ENCODE measurements at regions not wholly inside any gene's neighbourhood (a gene's known extent, or its start where the extent isn't known, plus 50 kb on each side); places are given as distances from the start of the nearest gene placed in this dataset.
A peak's percentile ranks its signal among the peaks of the same experiment; 100 is the strongest.
"Not testable (repeated sequence)": the region's sequence is repeated elsewhere in the genome, so short reads cannot be mapped to it uniquely, and the experiment has no call there.

DNA sequence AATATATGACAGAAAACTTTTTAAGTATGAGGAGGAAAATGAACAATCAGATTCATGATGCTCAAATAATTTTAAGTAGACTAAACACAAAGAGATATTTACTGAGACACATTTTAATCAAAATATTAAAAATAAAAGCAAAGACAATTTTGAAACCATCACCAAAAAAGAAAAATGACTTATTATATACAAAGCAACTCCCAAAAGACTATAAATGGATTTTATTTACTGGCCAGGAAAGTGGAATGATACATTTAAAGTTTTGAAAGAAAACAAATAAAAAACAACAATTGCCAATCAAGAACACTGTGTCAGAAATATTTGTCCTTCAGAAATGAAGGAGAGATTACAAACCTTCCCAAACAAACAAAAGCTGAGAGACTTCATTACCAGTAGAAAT is 968.5 kb upstream of the CELF4 start:
- H3K9me3 ChIP-seq (ENCODE audit: control insufficient read depth, insufficient read depth, low read length): no peaks in the 10 kb centered on the region
- H3K27ac ChIP-seq (ENCODE audit: low read depth, low read length): no peak overlapping the region
- DNase-seq (ENCODE audit: low read depth in 4 of 6, low spot score in 6 of 6): no peak
- H3K4me1 ChIP-seq (ENCODE audit: control insufficient read depth, insufficient read depth, low read length): no peaks in the 10 kb centered on the region
- no peaks in the 10 kb centered on the region for H3K36me3 ChIP-seq (ENCODE audit: control insufficient read depth, insufficient read depth, low read length)
- H3K27me3 ChIP-seq (ENCODE audit: control insufficient read depth, insufficient read depth, low read length): no peaks in the 10 kb centered on the region
- H3K4me3 ChIP-seq (ENCODE audit: low read depth, low read length): no peak overlapping the region

GRCh38 chr18:38526922-38527321 is 961.3 kb upstream of the CELF4 start:
- no peaks in the 10 kb centered on the region for H3K27me3 ChIP-seq (ENCODE audit: control insufficient read depth, insufficient read depth, low read length)
- H3K9me3 ChIP-seq (ENCODE audit: control insufficient read depth, insufficient read depth, low read length): no peaks in the 10 kb centered on the region
- H3K4me1 ChIP-seq (ENCODE audit: control insufficient read depth, insufficient read depth, low read length): no peaks in the 10 kb centered on the region
- H3K36me3 ChIP-seq (ENCODE audit: control insufficient read depth, insufficient read depth, low read length): no peaks in the 10 kb centered on the region
- no peak overlapping the region for H3K4me3 ChIP-seq (ENCODE audit: low read depth, low read length)
- DNase-seq (ENCODE audit: low read depth in 4 of 6, low spot score in 6 of 6): no peak
- H3K27ac ChIP-seq (ENCODE audit: low read depth, low read length): no peak overlapping the region

- no peak overlapping the region for H3K4me3 ChIP-seq (ENCODE audit: low read depth, low read length)
- DNase-seq (ENCODE audit: low read depth in 4 of 6, low spot score in 6 of 6): no peak
- H3K9me3 ChIP-seq (ENCODE audit: control insufficient read depth, insufficient read depth, low read length): no peaks in the 10 kb centered on the region
- no peak overlapping the region for H3K27ac ChIP-seq (ENCODE audit: low read depth, low read length)
- 92% methylated on average over 3 of the region's 5 CpGs for WGBS (ENCODE audit: insufficient coverage)
- no peaks in the 10 kb centered on the region for H3K36me3 ChIP-seq (ENCODE audit: control insufficient read depth, insufficient read depth, low read length)
- no peaks in the 10 kb centered on the region for H3K27me3 ChIP-seq (ENCODE audit: control insufficient read depth, insufficient read depth, low read length)
- no peaks in the 10 kb centered on the region for H3K4me1 ChIP-seq (ENCODE audit: control insufficient read depth, insufficient read depth, low read length)
Observed at GRCh38 chr18:38525039-38525438, 959.4 kb upstream of the CELF4 start.

DNA sequence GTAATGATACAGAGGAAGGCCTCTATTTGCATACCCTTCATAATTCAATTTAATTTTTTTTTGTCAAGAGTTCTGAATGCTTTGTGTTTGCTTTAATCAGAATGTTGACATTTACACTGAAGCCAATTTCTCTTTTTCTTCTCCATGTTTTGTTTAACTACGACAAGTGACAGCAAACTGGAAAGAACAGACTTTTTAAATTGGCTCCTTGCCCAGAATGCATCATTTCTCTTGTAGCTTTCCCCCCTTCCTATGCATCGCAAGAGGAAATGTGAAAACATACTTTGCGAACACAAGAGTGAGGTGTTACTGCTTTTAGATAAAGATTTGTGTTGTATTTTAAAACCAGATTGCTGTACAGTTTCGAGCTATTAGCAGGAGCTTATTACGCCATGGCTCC is 955.2 kb upstream of the CELF4 start:
- H3K4me1 ChIP-seq (ENCODE audit: control insufficient read depth, insufficient read depth, low read length): no peaks in the 10 kb centered on the region
- DNase-seq (ENCODE audit: low read depth in 4 of 6, low spot score in 6 of 6): peak in 3 of 6 donors; percentile 5 to 92 (median 73)
- H3K27me3 ChIP-seq (ENCODE audit: control insufficient read depth, insufficient read depth, low read length): no peaks in the 10 kb centered on the region
- no peaks in the 10 kb centered on the region for H3K9me3 ChIP-seq (ENCODE audit: control insufficient read depth, insufficient read depth, low read length)
- no CpG with 5 or more reads among the region's 5 CpGs for WGBS (ENCODE audit: insufficient coverage)
- H3K4me3 ChIP-seq (ENCODE audit: low read depth, low read length): no peak overlapping the region
- H3K27ac ChIP-seq (ENCODE audit: low read depth, low read length): no peak overlapping the region
- H3K36me3 ChIP-seq (ENCODE audit: control insufficient read depth, insufficient read depth, low read length): no peaks in the 10 kb centered on the region

- WGBS (ENCODE audit: insufficient coverage): no CpG with 5 or more reads among the region's 1 CpG
- DNase-seq (ENCODE audit: low read depth in 4 of 6, low spot score in 6 of 6): no peak
- no peaks in the 10 kb centered on the region for H3K27me3 ChIP-seq (ENCODE audit: control insufficient read depth, insufficient read depth, low read length)
- no peaks in the 10 kb centered on the region for H3K9me3 ChIP-seq (ENCODE audit: control insufficient read depth, insufficient read depth, low read length)
- no peaks in the 10 kb centered on the region for H3K4me1 ChIP-seq (ENCODE audit: control insufficient read depth, insufficient read depth, low read length)
- no peak overlapping the region for H3K4me3 ChIP-seq (ENCODE audit: low read depth, low read length)
- H3K36me3 ChIP-seq (ENCODE audit: control insufficient read depth, insufficient read depth, low read length): no peaks in the 10 kb centered on the region
- H3K27ac ChIP-seq (ENCODE audit: low read depth, low read length): no peak overlapping the region
Observed at GRCh38 chr18:38502539-38502938, 936.9 kb upstream of the CELF4 start.

- 38% methylated on average over 1 of the region's 2 CpGs for WGBS (ENCODE audit: insufficient coverage)
- H3K27ac ChIP-seq (ENCODE audit: low read depth, low read length): no peak overlapping the region
- H3K27me3 ChIP-seq (ENCODE audit: control insufficient read depth, insufficient read depth, low read length): no peaks in the 10 kb centered on the region
- H3K9me3 ChIP-seq (ENCODE audit: control insufficient read depth, insufficient read depth, low read length): no peaks in the 10 kb centered on the region
- H3K4me3 ChIP-seq (ENCODE audit: low read depth, low read length): no peak overlapping the region
- no peak for DNase-seq (ENCODE audit: low read depth in 4 of 6, low spot score in 6 of 6)
- H3K36me3 ChIP-seq (ENCODE audit: control insufficient read depth, insufficient read depth, low read length): no peaks in the 10 kb centered on the region
- H3K4me1 ChIP-seq (ENCODE audit: control insufficient read depth, insufficient read depth, low read length): no peaks in the 10 kb centered on the region
Observed at GRCh38 chr18:38497266-38497665, 931.7 kb upstream of the CELF4 start.

GRCh38 chr18:38496222-38496793 is 930.7 kb upstream of the CELF4 start:
- no peaks in the 10 kb centered on the region for H3K36me3 ChIP-seq (ENCODE audit: control insufficient read depth, insufficient read depth, low read length)
- H3K9me3 ChIP-seq (ENCODE audit: control insufficient read depth, insufficient read depth, low read length): no peaks in the 10 kb centered on the region
- no peak overlapping the region for H3K27ac ChIP-seq (ENCODE audit: low read depth, low read length)
- no peaks in the 10 kb centered on the region for H3K27me3 ChIP-seq (ENCODE audit: control insufficient read depth, insufficient read depth, low read length)
- DNase-seq (ENCODE audit: low read depth in 4 of 6, low spot score in 6 of 6): no peak
- WGBS (ENCODE audit: insufficient coverage): no CpG with 5 or more reads among the region's 1 CpG
- H3K4me1 ChIP-seq (ENCODE audit: control insufficient read depth, insufficient read depth, low read length): no peaks in the 10 kb centered on the region
- no peak overlapping the region for H3K4me3 ChIP-seq (ENCODE audit: low read depth, low read length)

GRCh38 chr18:38494065-38494464 is 928.5 kb upstream of the CELF4 start:
- Histone ChIP-seq H3K36me3 (ENCODE audit: control insufficient read depth, insufficient read depth, low read length) (no peaks in the 10 kb centered on the region), H3K4me3 (ENCODE audit: low read depth, low read length) (no peak overlapping the region), H3K27ac (ENCODE audit: low read depth, low read length) (no peak overlapping the region), H3K4me1 (ENCODE audit: control insufficient read depth, insufficient read depth, low read length) (no peaks in the 10 kb centered on the region), H3K27me3 (ENCODE audit: control insufficient read depth, insufficient read depth, low read length) (no peaks in the 10 kb centered on the region), H3K9me3 (ENCODE audit: control insufficient read depth, insufficient read depth, low read length) (no peaks in the 10 kb centered on the region)
- peak in 1 of 6 donors; percentile 15 for DNase-seq (ENCODE audit: low read depth in 4 of 6, low spot score in 6 of 6)
- 0% methylated on average over 1 of the region's 2 CpGs for WGBS (ENCODE audit: insufficient coverage)

- H3K27me3 ChIP-seq (ENCODE audit: control insufficient read depth, insufficient read depth, low read length): no peaks in the 10 kb centered on the region
- no peak overlapping the region for H3K4me3 ChIP-seq (ENCODE audit: low read depth, low read length)
- no peak for DNase-seq (ENCODE audit: low read depth in 4 of 6, low spot score in 6 of 6)
- H3K9me3 ChIP-seq (ENCODE audit: control insufficient read depth, insufficient read depth, low read length): no peaks in the 10 kb centered on the region
- no peaks in the 10 kb centered on the region for H3K36me3 ChIP-seq (ENCODE audit: control insufficient read depth, insufficient read depth, low read length)
- no peak overlapping the region for H3K27ac ChIP-seq (ENCODE audit: low read depth, low read length)
- no peaks in the 10 kb centered on the region for H3K4me1 ChIP-seq (ENCODE audit: control insufficient read depth, insufficient read depth, low read length)
- 80% methylated on average over 1 of the region's 4 CpGs for WGBS (ENCODE audit: insufficient coverage)
Observed at GRCh38 chr18:38491195-38491594, 925.6 kb upstream of the CELF4 start.

- H3K36me3 ChIP-seq (ENCODE audit: control insufficient read depth, insufficient read depth, low read length); H3K4me1 ChIP-seq (ENCODE audit: control insufficient read depth, insufficient read depth, low read length); DNase-seq (ENCODE audit: low read depth in 4 of 6, low spot score in 6 of 6); H3K4me3 ChIP-seq (ENCODE audit: low read depth, low read length); H3K27me3 ChIP-seq (ENCODE audit: control insufficient read depth, insufficient read depth, low read length); H3K27ac ChIP-seq (ENCODE audit: low read depth, low read length); H3K9me3 ChIP-seq (ENCODE audit: control insufficient read depth, insufficient read depth, low read length): not testable (repeated sequence)
- 70% methylated on average over 4 of the region's 8 CpGs for WGBS (ENCODE audit: insufficient coverage)
Observed at GRCh38 chr18:38489721-38490120, 924.1 kb upstream of the CELF4 start.
